D721Med (cell line): ENCODE measurements at regions not wholly inside any gene's neighbourhood (a gene's known extent, or its start where the extent isn't known, plus 50 kb on each side); places are given as distances from the start of the nearest gene placed in this dataset.

Source experiments
- DNase-seq: peaks from one replicate; pipeline ENCODE4 v3.0.0; 2011; ENCODE audit warnings: low spot score; ENCODE audit not compliant: insufficient read length
- FAIRE-seq: peaks from 2 replicates; lab custom pipeline; 2011; peaks lifted over from hg19 to GRCh38; lab: Jason Lieb, UNC
- TF ChIP-seq, protein P1 (sequence below): IDR thresholded peaks from 2 replicates; pipeline ENCODE4 v1.5.1; 2012; ENCODE audit warnings: mild to moderate bottlenecking, control low read depth; ENCODE audit not compliant: insufficient read depth; ENCODE audit errors: missing control alignments

GRCh38 chr13:22080832-22081231 lies 410.0 kb downstream of the FGF9 start:
- DNase-seq = no peak
- TF ChIP-seq, protein P1, sequence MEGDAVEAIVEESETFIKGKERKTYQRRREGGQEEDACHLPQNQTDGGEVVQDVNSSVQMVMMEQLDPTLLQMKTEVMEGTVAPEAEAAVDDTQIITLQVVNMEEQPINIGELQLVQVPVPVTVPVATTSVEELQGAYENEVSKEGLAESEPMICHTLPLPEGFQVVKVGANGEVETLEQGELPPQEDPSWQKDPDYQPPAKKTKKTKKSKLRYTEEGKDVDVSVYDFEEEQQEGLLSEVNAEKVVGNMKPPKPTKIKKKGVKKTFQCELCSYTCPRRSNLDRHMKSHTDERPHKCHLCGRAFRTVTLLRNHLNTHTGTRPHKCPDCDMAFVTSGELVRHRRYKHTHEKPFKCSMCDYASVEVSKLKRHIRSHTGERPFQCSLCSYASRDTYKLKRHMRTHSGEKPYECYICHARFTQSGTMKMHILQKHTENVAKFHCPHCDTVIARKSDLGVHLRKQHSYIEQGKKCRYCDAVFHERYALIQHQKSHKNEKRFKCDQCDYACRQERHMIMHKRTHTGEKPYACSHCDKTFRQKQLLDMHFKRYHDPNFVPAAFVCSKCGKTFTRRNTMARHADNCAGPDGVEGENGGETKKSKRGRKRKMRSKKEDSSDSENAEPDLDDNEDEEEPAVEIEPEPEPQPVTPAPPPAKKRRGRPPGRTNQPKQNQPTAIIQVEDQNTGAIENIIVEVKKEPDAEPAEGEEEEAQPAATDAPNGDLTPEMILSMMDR = no peak
- FAIRE-seq = no peak

DNA sequence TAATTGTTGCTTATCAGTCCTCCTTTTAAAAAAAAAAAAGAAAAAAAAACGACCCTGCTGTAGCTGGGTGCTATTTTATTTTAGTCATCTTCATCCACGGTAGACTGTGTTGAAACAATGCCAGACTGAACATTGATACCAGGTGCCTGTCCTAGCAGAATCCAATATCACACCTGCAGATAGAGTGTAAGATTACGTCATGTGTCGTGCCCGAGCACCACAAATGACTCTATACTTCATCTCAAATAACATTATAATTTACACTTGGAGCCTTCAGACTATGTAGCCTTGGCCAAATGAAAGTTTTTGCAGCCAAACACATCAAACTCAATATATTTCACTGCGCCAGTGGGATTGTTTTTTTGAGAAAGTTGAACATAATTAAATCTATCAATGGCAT lies 410.6 kb downstream of the FGF9 start:
- TF ChIP-seq, protein P1 = no peak
- FAIRE-seq = no peak

GRCh38 chr13:22082030-22082429 lies 411.2 kb downstream of the FGF9 start:
- DNase-seq (no peak), FAIRE-seq (no peak)
- TF ChIP-seq, protein P1 = no peak

More for the DNA sequence above, 410.6 kb downstream of the FGF9 start:
- no peak for DNase-seq

- TF ChIP-seq, protein P1 = no peak
- no peak for FAIRE-seq
- no peak for DNase-seq
Measured at GRCh38 chr13:22082437-22083100, 411.7 kb downstream of the FGF9 start.

- no peak for DNase-seq
- TF ChIP-seq, protein P1 = no peak
- FAIRE-seq = no peak
Measured at GRCh38 chr13:22085001-22085400, 414.1 kb downstream of the FGF9 start.

DNA sequence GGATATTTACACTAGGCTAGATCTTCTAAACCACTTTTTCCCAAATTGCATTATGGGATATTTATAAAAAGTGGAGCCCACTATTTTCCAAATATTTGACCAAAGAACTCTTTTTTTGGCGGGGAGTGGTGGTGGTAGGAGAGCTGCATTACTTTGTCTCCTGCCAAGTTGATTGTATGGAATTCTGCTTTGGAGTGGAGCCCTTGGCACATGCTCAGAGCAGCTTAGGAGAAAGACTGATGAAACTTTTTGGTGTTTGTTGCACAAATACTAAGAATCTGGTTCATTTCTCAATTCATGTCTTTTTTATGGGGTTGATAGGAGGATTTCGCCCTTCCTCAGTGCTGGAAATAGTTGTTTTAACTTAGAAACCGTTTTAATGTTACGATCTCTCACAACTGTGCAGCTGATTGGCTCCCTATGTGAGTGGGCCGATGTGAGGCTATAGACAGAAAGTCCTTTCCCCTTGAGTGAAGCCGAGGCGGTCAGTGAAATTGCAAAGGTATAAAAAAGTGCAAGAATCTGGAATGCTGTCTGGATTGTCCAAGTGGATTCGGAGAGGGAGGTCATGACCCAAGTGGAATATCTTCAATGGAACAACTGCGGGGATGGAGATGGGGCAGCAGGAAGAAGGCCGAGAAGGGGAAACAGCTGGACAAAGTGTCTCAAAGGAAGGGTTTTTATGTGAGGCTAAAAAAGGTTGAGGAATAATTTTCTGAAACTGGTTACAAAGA lies 415.9 kb downstream of the FGF9 start:
- no peak for FAIRE-seq
- DNase-seq = no peak
- TF ChIP-seq, protein P1 = no peak

DNA sequence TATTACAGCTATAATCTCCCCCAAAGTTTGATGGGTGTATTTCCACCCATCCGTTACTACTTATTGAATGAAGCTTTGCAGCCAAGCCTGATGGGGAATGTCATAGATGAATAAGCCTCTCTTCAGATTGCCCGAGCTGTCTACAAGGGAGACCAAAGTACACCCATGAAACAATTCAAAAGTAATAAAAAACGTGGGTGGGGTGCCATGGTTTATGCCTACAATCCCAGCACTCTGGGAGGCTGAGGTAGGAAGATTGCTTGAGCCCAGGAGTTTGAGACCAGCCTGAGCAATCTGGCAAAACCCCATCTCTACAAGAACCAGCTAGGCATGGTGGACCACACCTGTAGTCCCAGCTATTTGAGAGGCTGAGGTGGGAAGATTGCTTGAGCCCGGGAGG lies 419.2 kb downstream of the FGF9 start:
- TF ChIP-seq, protein P1 = no peak
- DNase-seq = no peak
- no peak for FAIRE-seq
